ENCODE measurements at regions not wholly inside any gene's neighbourhood (a gene's known extent, or its start where the extent isn't known, plus 50 kb on each side); places are given as distances from the start of the nearest gene placed in this dataset.

- DNase-seq (no peak), ATAC-seq (no peak)
- Histone ChIP-seq H3K4me1 (no peaks in the 10 kb centered on the region), H3K27ac (no peak overlapping the region), H3K27me3 (no peaks in the 10 kb centered on the region), H3K9me3 (no peaks in the 10 kb centered on the region), H3K36me3 (replicated peaks in 1 of 2; ENCODE audit: insufficient read depth in 1 of 2, low read depth in 2 of 2) (no peaks in the 10 kb centered on the region), H3K4me3 (no peak overlapping the region)
- TF ChIP-seq POLR2A (IDR thresholded peaks at IDR 0.05): no peak
- TF ChIP-seq, protein P1, sequence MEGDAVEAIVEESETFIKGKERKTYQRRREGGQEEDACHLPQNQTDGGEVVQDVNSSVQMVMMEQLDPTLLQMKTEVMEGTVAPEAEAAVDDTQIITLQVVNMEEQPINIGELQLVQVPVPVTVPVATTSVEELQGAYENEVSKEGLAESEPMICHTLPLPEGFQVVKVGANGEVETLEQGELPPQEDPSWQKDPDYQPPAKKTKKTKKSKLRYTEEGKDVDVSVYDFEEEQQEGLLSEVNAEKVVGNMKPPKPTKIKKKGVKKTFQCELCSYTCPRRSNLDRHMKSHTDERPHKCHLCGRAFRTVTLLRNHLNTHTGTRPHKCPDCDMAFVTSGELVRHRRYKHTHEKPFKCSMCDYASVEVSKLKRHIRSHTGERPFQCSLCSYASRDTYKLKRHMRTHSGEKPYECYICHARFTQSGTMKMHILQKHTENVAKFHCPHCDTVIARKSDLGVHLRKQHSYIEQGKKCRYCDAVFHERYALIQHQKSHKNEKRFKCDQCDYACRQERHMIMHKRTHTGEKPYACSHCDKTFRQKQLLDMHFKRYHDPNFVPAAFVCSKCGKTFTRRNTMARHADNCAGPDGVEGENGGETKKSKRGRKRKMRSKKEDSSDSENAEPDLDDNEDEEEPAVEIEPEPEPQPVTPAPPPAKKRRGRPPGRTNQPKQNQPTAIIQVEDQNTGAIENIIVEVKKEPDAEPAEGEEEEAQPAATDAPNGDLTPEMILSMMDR (IDR thresholded peaks at IDR 0.05): no peak
- intact Hi-C loops (cut with DNase I): no loop called here
- 55 to 57% methylated on average over 2 of the region's 2 CpGs for WGBS, 2 donors
These were observed 349.4 kb downstream of the SLC4A3 start for GRCh38 chr2:219976871-219977270.

- no peak overlapping the region for H3K4me3 ChIP-seq
- WGBS, 2 donors: 51 to 74% methylated on average over 2 of the region's 2 CpGs
These were observed 353.2 kb downstream of the SLC4A3 start for GRCh38 chr2:219980638-219981037.

DNA sequence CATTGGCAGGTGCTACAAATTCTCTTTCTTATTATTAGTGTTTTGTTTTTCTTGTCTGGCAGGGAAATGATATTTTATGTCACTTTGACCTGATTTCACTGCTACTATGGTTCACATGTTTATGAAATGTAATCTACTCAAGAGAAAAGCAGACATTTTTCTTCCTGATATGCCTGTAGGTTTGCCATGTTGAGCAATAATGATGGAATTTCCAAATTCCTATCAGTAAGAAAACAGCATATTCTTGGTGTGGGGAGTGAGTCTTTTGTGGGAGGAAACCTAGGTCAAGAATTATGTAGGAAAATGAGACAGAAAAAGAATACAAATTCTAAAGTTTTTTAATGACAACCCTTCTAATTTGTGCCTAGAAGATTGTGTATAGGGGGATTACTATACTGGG, 356.4 kb downstream of the SLC4A3 start:
- DNase-seq (no peak), ATAC-seq (no peak)
- Histone ChIP-seq H3K27ac (no peak overlapping the region), H3K4me1 (no peaks in the 10 kb centered on the region), H3K9me3 (no peaks in the 10 kb centered on the region), H3K27me3 (no peaks in the 10 kb centered on the region), H3K36me3 (replicated peaks in 1 of 2; ENCODE audit: insufficient read depth in 1 of 2, low read depth in 2 of 2) (no peaks in the 10 kb centered on the region), H3K4me3 (no peak overlapping the region)
- intact Hi-C loops (cut with DNase I): no loop called here
- no peak for TF ChIP-seq POLR2A (IDR thresholded peaks at IDR 0.05)
- TF ChIP-seq, protein P1 (IDR thresholded peaks at IDR 0.05): no peak

More at GRCh38 chr2:219980638-219981037, 353.2 kb downstream of the SLC4A3 start:
- H3K27ac ChIP-seq: no peak overlapping the region
- no peak for ATAC-seq
- no peaks in the 10 kb centered on the region for H3K9me3 ChIP-seq
- TF ChIP-seq, protein P1 (IDR thresholded peaks at IDR 0.05): no peak
- TF ChIP-seq POLR2A (IDR thresholded peaks at IDR 0.05): no peak
- H3K27me3 ChIP-seq: no peaks in the 10 kb centered on the region
- DNase-seq: no peak
- intact Hi-C loops (cut with DNase I): no loop called here
- no peaks in the 10 kb centered on the region for H3K36me3 ChIP-seq (replicated peaks in 1 of 2; ENCODE audit: insufficient read depth in 1 of 2, low read depth in 2 of 2)
- no peaks in the 10 kb centered on the region for H3K4me1 ChIP-seq

DNA sequence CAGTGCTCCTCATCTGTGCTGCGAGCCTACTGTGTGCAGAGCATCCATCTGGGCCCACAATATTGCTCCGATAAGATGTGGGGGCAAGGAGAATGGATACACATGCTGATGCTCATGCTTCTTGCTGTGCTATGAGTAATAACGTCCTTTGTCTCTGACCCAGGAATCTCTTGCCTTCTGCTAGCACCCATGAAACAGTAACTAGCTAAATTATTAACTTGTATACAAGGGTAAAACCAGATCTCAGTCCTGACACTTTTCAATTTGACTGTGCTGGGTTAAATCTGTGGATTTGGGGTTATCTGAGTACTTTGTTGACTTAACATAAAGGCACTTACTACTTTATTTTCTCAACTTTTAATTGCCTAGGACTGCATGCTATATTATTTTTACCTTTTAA, 357.6 kb downstream of the SLC4A3 start:
- whole genome bisulfite sequencing, 2 donors: 58 to 65% methylated on average over 3 of the region's 3 CpGs
- intact Hi-C loops (cut with DNase I): no loop called here
- DNase-seq: no peak
- H3K9me3 ChIP-seq: no peaks in the 10 kb centered on the region
- H3K36me3 ChIP-seq (replicated peaks in 1 of 2; ENCODE audit: insufficient read depth in 1 of 2, low read depth in 2 of 2): no peaks in the 10 kb centered on the region
- H3K27ac ChIP-seq: no peak overlapping the region
- H3K4me3 ChIP-seq: no peak overlapping the region
- no peaks in the 10 kb centered on the region for H3K27me3 ChIP-seq
- no peaks in the 10 kb centered on the region for H3K4me1 ChIP-seq
- no peak for ATAC-seq
- TF ChIP-seq, protein P1 (IDR thresholded peaks at IDR 0.05): no peak
- no peak for TF ChIP-seq POLR2A (IDR thresholded peaks at IDR 0.05)

- H3K4me1 ChIP-seq: no peaks in the 10 kb centered on the region
- no peaks in the 10 kb centered on the region for H3K27me3 ChIP-seq
- no peaks in the 10 kb centered on the region for H3K36me3 ChIP-seq (replicated peaks in 1 of 2; ENCODE audit: insufficient read depth in 1 of 2, low read depth in 2 of 2)
- H3K27ac ChIP-seq: no peak overlapping the region
- H3K9me3 ChIP-seq: no peaks in the 10 kb centered on the region
- TF ChIP-seq, protein P1 (IDR thresholded peaks at IDR 0.05): no peak
- no peak for TF ChIP-seq POLR2A (IDR thresholded peaks at IDR 0.05)
- H3K4me3 ChIP-seq: no peak overlapping the region
- 56 to 60% methylated on average over 2 of the region's 2 CpGs for WGBS, 2 donors
- intact Hi-C loops (cut with DNase I): no loop called here
- DNase-seq: peak in 1 of 4 donors; percentile 4
- ATAC-seq: no peak
These were observed 360.4 kb downstream of the SLC4A3 start for GRCh38 chr2:219987830-219988229.

Measured in body of pancreas (tissue), 4 donors.